ENCODE measurements at regions not wholly inside any gene's neighbourhood (a gene's known extent, or its start where the extent isn't known, plus 50 kb on each side); places are given as distances from the start of the nearest gene placed in this dataset.

DNA sequence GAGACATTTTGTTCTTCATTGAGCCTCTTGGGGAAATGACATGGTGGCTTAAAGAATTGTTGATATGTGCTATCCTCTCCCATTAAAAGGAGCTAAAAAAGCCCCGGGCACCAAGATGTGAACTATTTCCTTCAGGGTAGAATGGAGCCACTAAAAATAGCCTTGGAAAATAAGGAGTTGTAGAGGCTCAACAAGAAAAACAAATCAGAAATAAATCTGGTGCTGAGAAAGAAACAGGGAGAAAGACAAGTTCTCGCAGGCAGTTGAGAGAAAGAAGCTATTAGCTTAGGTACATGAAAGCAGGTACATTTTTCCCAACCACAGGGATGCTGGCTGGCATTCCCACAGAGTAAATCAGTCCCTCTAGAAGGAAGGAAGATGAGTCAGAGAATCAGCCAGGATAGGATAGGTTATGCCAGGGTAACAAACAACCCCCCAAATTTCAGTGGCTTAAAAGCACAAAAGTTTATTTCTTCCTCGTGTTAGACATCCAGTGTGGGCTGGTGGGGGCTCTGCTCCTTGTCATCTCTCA is 134.6 kb upstream of the ADRA1B start:
- TF ChIP-seq TAF1 (IDR thresholded peaks at IDR 0.05; ENCODE audit: borderline replicate concordance, insufficient read depth, low read length) (no peak), REST (IDR thresholded peaks at IDR 0.05; ENCODE audit: insufficient read depth in 1 of 2, low read depth in 2 of 2, low read length in 2 of 2) (no peak), FOXP2 (optimal IDR thresholded peaks at IDR 0.05; ENCODE audit: borderline replicate concordance, extremely low read depth, extremely low read length, insufficient read depth) (no peak)

GRCh38 chr5:159782197-159782994 is 133.9 kb upstream of the ADRA1B start:
- no peak for TF ChIP-seq SIN3A (IDR thresholded peaks at IDR 0.05; ENCODE audit: borderline replicate concordance, insufficient read depth, low read length)
- no peak for TF ChIP-seq REST (IDR thresholded peaks at IDR 0.05; ENCODE audit: insufficient read depth in 1 of 2, low read depth in 2 of 2, low read length in 2 of 2)
- no peak for TF ChIP-seq FOXP2 (optimal IDR thresholded peaks at IDR 0.05; ENCODE audit: borderline replicate concordance, extremely low read depth, extremely low read length, insufficient read depth)
- TF ChIP-seq TAF1 (IDR thresholded peaks at IDR 0.05; ENCODE audit: borderline replicate concordance, insufficient read depth, low read length): no peak

- TF ChIP-seq POLR2AphosphoS5 (IDR thresholded peaks at IDR 0.05; ENCODE audit: low read depth, low read length): no peak
- TF ChIP-seq SIN3A (IDR thresholded peaks at IDR 0.05; ENCODE audit: borderline replicate concordance, insufficient read depth, low read length): no peak
- TF ChIP-seq FOXP2 (optimal IDR thresholded peaks at IDR 0.05; ENCODE audit: borderline replicate concordance, extremely low read depth, extremely low read length, insufficient read depth): no peak
- no peak for TF ChIP-seq REST (IDR thresholded peaks at IDR 0.05; ENCODE audit: insufficient read depth in 1 of 2, low read depth in 2 of 2, low read length in 2 of 2)
- TF ChIP-seq TAF1 (IDR thresholded peaks at IDR 0.05; ENCODE audit: borderline replicate concordance, insufficient read depth, low read length): no peak
Measured at GRCh38 chr5:159782995-159783300, 133.3 kb upstream of the ADRA1B start.

- TF ChIP-seq TAF1 (IDR thresholded peaks at IDR 0.05; ENCODE audit: borderline replicate concordance, insufficient read depth, low read length): no peak
- TF ChIP-seq SIN3A (IDR thresholded peaks at IDR 0.05; ENCODE audit: borderline replicate concordance, insufficient read depth, low read length): no peak
Measured at GRCh38 chr5:159783726-159784247, 132.5 kb upstream of the ADRA1B start.

DNA sequence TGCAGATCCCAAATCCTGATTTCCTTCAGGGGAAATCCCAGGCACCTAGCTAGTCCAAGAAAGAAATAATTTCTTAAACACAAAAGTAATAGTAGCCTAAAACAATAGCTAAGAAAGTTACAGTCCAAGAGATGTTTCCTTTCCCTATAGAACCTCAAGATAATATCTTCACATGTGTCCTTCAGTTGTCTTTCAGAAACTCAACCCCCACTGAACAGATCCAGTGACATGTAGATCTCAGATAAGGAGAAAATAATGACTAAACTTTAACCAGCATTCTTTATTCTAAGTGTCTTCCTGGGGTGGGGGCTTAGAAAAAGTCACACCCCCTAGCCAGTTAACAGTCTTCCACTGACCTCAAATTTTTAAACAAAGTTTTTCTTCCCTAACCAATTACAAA is 131.3 kb upstream of the ADRA1B start:
- TF ChIP-seq TAF1 (IDR thresholded peaks at IDR 0.05; ENCODE audit: borderline replicate concordance, insufficient read depth, low read length) (no peak), SIN3A (IDR thresholded peaks at IDR 0.05; ENCODE audit: borderline replicate concordance, insufficient read depth, low read length) (no peak), POLR2AphosphoS5 (IDR thresholded peaks at IDR 0.05; ENCODE audit: low read depth, low read length) (no peak), FOXP2 (optimal IDR thresholded peaks at IDR 0.05; ENCODE audit: borderline replicate concordance, extremely low read depth, extremely low read length, insufficient read depth) (no peak), REST (IDR thresholded peaks at IDR 0.05; ENCODE audit: insufficient read depth in 1 of 2, low read depth in 2 of 2, low read length in 2 of 2) (no peak)
